Stimulated activated CD4-positive, alpha-beta T cell treated with anti-CD3 and anti-CD28 coated beads, Interleukin-15, amount 100 ng/mL, for 1 hour (primary cell): ENCODE measurements at regions not wholly inside any gene's neighbourhood (a gene's known extent, or its start where the extent isn't known, plus 50 kb on each side); places are given as distances from the start of the nearest gene placed in this dataset.
A peak's percentile ranks its signal among the peaks of the same experiment; 100 is the strongest.
"Not testable (repeated sequence)": the region's sequence is repeated elsewhere in the genome, so short reads cannot be mapped to it uniquely, and the experiment has no call there.

Source experiments
- DNase-seq, 2 donors: peaks; one replicate each; pipeline ENCODE4 v3.0.0-alpha.2; 2020; ENCODE audit warnings: low read depth in 1 of 2, low spot score in 1 of 2

DNA sequence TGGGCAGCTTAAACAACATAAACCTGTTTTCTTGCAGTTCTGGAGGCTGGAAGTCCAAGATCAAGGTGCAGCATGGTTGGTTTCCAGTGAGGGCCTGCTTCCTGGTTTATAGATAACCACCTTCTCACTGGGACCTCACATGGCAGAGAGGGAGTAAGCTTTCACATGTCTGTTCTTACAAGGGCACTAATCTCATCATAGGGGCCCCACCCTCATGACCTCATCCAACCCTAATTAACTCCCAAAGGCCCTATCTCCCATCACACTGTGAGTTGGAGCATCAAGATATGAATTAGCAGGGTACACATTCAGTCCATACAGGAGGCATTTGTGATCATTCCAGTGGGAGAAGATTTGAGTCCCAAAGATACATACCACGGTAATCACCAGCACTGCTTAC is 50.5 kb upstream of the GRIN2A start:
- no peak for DNase-seq

DNA sequence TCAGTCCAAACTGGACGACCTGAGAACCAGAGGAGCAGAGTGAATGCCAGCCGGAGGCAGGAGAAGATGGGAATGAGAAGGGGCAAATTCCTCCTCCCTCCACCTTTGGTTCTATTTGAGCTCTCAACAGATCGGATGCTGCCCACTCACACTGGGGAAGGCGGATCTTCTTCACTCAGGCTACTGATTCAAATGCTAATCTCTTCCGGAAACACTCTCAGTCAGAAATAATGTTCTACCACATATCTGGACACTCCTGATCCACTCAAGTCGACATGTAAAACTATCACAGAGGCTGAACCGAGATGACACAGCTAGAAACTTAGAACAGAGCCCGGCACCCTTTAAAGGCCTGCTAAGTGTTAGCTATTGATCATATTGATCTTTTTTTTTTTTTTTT is 57.4 kb upstream of the GRIN2A start:
- DNase-seq: no peak

DNA sequence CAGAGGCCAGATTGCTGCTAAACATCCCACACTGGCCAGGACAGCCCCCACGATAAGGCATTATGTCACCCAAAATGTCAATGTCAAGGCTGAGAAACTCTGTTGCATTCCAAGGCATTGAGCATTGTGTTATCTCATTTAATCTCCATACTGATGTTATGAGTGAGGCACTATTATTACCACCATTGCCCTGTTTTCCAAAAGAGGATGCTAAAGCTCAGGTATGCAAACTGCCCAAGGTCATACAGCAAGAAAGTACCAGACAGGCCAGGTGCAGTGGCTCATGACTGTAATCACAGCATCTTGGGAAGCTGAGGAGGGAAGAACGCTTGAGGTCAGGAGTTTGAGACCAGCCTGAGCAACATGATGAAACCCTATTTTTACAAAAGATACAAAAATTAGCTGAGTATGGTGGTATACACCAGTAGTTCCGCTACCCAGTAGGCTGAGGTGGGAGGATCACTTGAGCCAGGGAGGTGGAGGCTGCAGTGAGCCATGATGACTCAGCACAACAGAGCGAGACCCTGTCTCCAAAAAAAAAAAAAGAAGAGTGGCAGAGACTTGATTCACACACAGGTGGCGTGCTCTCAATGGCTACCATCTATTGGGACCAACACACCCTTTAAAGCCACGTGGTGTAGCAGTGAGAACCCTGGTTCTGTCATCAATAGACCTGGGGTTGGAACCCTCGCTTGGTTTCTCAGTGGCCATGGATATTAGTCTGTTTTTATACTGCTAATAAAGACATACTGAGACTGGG is 58.8 kb upstream of the GRIN2A start:
- no peak for DNase-seq

DNA sequence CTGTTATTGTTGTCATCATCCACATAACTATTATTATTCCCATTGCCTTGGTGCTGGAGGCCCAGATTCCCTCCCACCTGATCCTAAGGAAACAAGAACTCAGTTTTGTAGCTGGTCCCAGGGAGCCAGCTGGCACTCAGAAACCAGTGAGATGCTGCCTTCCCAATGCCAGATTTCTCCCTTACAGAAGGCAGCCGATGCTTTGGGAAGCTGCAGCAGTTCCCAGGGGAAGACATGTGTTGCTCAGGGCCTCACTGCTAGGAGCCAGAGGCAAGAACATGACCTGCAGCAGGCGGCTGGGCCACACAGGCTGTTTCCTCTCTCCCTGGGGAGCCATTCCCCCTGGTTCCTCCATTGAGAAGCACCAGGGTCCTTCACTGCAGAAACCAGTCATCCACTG is 59.9 kb upstream of the GRIN2A start:
- no peak for DNase-seq

DNA sequence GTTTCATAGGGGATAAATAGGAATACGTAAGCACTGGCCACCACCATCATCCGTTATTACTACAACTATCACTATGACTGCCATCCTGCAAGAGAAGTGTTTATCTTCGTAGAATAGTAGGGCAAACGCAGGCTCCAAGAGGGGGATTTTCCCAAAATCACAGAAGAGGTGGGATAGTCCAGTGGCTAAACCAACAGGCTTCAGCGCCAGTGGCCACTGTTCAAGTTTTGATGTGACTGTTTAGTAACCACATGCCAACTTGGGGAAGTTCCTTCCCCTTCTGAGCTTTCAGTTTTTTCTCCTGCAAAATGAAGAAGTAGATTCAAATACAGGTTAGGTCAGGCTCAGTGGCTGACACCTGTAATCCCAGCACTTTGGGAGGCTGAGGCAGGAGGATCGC is 60.7 kb upstream of the GRIN2A start:
- DNase-seq: no peak

DNA sequence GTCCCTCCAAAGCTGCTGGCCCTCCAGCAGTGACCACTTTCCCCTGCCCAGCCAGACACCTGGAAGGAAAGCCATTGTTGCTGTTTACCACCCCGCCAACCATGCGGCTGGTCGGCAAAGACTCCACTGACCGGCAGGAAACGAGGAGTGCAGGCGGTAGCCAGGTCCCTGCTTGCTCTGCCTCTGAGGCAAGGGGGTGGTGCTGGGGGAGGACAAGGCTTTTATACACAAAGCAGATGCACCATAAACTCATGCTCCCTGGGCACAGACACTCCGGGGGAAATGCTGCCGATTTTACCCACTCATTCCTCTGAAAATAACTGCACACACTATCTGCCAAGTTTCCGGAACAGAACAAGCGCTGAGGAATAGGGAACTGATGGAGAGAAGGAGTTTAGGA is 62.8 kb upstream of the GRIN2A start:
- no peak for DNase-seq

DNA sequence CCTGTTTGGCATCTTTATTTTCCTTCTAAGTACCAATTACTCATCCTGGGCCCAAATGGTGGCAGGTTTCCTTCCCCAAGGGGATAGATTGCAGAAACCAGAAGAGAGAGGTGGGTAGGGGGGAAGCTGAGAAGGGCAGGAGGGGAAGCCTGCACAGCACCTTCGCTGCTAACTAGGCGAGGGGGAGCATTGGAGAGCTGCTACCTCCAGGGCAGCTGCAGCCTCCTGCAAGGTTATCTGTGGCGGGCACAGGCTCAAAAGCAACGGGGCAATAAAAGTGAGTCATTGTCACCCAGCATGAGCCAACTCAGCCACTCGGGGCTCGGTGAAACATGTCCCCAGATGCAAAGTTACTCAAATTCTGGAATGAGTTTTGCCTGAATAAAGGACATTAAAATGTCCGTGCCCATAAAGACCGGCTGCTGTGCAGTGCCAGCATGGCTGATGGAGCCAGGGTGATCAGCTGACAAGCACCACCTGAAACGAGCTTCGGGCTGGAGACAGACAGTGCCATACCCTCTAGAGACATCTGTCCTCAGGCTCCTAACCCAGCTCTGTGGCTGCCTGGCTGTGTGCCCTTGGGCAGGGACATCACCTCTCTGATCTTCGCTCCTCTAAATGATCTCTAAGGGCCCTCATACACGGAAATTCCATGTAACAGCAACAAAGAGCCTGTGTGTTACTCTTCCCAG is 68.1 kb upstream of the GRIN2A start:
- no peak for DNase-seq

DNA sequence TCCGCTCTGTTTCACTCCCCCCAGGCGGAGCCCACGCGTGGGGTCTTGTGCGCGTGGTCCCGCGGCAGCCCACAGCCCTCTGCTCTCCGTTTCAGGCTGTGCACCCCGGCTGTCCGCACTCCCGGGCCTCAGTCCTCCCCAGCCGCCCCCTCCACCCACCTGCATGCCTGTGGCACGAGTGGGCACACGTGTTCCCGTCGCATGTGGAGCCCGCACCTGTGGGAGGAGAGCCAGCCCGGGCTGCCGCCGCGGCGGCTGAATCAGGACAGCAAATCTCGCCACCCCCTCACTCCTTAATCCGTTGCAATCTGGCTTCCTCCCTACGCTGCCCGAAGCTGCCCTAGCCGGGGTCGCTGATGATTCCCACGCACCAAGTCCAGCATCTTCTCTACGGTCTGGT is 69.9 kb upstream of the GRIN2A start:
- DNase-seq: no peak

DNA sequence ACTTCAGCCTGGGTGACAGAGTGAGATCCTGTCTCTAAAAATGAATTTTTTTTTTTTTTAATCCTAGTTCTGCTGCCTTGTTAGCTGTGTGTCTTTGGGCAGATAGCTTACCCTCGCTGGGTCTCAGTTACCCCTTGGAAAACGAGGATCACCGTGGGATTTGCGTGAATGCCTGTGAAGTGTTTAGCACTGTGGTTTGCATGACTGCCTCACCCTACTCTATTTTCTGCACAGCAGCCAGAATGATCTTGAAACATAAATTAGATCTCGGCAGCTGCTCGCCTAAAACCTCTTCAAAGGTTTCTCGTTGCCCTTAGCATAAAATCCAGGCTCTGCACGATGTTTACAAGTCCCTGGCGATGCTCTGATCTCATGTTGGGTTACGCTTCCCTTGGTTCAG is 71.2 kb upstream of the GRIN2A start:
- DNase-seq: no peak

DNA sequence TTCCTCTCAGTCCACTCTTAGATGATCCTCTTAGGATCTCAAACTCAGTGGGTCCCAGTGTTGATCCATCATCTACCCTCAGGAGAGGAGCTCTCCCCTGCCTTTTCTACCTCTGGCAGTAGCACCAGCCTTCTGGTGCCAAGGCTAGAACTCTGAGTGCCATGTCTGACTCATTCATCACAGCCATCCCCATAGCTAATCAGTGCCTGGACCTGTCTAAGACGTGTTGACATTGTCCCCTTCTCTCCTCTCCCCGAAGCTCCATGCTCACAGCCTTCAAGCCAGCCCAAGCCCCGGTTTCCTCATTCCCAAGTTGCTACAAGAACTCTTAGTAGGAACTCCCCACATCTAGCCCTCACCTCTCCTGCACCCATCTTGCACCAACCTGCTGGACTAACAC is 73.5 kb upstream of the GRIN2A start:
- no peak for DNase-seq

DNA sequence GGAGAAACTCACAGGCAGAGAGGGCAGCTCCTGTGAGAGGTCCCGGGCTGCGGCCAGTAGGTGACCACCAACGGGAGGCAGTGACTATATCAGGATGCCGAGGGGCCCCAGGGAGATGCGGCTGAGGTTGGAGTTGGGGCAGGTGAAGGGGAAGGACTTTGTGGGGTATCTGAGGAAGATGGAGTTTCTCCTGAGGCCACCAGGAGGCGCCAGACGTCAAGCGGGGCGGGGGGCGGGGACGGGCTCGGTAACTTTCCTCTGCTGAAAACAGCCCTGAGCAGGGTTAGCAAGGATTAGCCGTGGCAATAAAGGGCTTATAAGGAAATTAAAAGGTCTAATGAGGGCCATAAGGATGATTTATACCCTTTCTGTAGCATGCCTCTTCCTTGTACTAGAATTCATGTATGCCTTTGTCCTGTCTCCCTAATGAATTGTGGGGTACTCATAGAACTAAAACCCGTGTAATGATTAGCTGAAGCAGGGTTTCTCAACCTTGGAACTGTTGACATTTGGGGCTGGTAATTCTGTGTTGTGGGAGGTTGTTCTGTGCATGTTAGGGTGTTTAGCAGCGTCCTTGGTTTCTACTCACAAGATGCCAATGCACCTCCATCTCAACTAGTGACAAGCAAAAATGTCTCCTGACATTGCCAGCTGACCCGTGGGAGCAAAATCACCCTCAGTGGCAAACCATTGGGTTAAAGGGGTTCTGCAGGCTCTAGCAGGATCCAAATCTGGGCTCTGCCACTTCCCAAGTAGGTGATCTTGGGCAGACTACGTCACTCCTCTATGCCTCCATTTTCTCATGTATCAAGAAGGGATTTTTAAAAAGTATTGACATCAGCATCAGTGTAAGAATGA is 74.8 kb upstream of the GRIN2A start:
- peak; percentile 4 to 24 for DNase-seq

DNA sequence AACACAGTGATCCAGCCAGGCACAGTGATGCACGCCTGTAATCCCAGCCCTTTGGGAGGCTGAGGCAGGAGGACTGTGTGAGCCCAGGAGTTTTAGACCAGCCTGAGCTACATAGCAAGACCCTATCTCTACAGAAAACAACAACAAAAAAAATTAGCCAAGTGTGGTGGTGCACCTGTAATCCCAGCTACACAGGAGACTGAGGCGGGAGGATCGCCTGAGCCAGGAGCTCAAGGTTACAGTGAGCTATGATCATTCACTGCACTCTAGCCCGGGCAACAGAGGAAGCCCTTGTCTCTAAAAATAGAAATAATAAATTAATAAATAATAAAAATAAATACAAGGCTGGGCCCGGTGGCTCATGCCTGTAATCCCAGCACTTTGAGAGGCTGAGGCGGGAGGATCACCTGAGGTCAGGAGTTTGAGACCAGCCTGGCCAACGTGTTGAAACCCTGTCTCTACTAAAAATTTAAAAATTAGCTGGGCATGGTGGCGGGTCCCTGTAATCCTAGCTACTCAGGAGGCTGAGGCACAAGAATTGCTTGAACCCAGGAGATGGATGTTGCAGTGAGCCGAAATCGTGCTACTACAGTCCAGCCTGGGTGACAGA is 75.5 kb upstream of the GRIN2A start:
- DNase-seq: not testable (repeated sequence)

DNA sequence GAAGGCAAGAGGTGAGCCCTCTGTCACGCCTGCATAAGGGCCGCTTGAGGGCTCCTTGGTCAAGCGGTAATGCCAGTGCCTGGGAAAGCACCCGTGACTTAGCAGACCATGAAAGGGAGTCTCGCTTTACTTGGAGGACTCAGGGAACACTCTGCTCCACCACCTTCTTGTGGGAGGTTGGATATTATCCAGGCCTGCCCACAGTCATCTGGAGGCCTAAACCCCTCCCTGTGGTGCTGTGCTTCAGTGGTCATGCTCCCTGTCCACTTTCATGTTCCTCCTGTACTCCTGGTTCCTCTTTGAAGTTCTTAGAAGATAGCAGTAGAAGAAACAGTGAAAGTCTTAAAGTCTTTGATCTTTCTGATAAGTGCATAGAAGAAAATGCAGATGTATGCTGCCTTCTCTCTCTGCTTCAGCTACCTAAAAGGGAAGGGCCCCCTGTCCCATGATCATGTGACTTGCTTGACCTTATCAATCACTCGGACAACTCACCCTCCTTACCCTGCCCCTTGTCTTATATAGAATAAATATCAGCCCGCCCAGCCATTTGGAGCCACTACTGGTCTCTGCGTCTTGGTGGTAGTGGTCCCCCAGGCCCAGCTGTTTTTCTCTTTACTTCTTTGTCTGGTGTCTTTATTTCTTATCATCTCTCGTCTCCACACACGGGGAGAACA is 76.8 kb upstream of the GRIN2A start:
- DNase-seq: not testable (repeated sequence)

DNA sequence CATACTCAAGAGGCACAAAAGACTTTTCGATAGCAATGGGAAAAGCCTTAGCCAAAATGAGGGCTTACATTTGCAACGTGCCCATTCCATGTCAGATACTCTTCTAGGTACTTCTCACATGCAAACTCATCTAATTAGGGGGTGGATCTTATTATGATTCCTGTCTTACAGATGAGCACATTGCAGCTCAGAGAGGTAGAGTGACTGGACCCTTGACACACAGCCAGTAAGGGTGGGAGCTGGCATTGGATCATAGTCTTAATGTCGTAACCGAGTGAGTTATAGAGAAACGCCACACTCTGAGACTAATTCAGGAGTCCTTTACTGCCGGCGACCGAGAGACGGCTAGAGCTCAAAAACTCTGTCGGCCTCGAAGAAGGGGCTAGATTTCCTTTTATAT is 78.8 kb upstream of the GRIN2A start:
- no peak for DNase-seq

DNA sequence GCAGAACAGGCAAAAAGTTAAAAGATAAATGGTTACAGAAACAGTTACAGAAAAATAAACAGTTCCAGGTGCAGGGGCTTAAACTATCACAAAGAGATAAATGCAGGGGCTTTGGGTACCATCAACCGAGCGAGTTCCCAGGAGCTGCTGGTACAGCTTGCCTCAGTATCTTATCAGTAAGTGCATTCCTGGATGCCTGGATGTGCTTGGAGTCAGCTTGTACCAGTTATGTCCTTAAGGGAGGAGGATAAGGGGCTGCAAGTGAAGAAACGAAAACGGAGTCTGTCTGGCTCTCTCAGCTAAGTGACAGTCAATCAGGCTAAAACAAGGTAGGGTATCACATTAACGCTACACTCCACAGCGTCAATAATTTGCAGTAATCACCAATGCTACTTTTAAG is 79.3 kb upstream of the GRIN2A start:
- DNase-seq: not testable (repeated sequence)

DNA sequence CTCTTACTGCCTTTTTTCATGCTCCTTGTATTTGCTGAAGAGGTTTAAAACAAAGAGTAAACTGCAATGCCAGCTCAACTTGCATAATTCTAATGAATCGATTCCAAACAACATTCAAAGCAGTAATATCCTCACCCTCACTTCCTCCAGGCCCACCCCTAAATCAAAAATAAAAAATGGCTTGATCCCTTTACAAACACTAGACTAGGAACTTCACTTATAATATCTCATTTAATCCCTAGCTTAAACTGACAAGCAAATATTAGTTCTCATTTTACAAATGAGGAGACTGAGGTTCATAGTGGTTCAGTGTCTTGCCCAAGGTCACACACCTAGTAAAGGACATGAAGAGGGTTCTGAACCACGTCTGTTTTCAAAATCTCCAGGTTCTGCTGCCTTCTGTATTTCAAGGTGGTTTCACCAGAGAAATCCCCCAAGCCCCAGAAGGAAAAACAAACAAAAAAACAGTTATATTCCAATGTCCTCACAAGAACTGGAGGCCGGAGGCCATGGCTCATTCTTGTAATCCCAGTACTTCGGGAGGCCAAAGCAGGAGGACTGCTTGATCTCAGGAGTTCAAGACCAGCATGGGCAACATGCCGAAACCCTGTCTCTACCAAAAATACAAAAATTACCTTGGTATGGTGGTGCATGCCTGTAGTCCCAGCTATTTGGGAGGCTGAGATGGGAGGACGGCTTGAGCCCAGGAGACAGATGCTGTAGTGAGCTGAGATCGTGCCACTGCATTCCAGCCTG is 80.3 kb upstream of the GRIN2A start:
- DNase-seq: no peak

DNA sequence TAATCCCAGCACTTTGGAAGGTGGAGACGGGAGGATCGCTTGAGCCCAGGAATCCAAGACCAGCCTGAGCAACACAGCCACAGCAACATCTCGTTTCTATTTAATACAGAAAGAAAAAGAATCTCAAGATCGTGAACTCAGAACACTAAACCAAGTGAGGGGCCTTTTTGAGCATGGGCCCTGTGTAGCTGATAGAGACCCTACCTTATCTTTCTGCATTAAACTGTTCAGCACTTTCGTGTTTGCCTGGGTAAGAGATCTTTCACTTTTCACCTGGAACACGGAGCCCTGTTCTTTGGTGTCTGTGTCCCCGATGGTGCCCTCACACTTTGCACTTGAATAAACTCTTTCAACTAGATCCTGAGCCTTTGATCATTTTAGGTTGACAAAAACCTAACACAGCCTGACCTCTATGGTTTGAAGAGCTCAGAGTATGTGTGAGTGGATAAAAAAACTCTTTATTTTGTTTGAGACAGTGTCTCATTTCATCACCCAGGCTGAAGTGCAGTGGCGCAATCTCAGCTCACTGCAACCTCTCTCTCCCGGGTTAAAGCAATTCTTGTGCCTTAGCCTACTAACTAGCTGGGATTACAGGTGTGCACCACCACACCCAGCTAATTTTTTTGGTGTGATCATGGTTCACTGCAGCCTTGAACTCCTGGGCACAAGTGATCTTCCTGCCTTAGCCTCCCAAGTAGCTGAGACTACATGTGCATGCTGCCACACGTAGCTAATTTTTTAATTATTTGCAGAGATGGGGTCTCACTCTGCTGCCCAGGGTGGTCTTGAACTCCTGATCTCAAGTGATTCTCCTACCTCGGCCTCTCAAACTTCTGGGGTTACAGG is 83.8 kb upstream of the GRIN2A start:
- no peak for DNase-seq

DNA sequence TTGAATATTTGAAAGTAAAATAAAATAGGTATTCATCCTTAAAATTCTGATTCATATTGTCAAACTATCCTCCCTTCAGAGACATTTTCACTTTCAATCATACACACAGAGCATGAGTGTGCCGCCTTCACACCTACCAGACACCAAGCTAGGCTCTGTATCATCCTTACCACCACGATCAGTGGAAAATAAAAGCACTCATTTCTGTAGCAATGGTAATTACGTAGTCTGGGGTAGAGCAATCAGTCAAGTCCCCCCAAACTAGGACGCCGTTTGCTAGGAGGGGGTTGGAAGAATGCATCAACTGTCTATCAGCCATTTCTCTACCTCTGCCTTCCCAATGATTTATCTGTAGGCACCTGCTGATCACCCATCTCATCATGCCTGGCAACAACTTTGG is 84.6 kb upstream of the GRIN2A start:
- DNase-seq: no peak

DNA sequence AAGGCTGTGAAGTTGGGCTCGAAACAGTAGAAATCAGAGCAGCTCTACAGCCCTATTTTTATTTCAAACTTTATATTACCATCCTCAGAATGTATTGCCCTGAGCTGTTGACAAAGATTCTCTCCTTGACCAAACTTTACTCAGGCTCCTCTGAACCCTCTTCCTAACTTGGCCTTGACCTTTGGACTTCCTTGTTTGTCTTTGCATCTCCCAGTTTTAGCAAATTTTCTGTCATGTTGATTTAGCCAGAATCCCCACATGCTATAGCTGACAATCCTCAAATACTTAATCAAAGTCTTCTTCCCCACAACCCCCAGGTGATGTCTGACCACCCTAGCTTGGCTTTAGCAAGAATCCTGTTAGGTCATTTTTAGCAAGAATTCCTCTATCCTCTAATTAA is 87.4 kb upstream of the GRIN2A start:
- no peak for DNase-seq
